ENCODE measurements at regions not wholly inside any gene's neighbourhood (a gene's known extent, or its start where the extent isn't known, plus 50 kb on each side); places are given as distances from the start of the nearest gene placed in this dataset.
"Not testable (repeated sequence)": the region's sequence is repeated elsewhere in the genome, so short reads cannot be mapped to it uniquely, and the experiment has no call there.

DNA sequence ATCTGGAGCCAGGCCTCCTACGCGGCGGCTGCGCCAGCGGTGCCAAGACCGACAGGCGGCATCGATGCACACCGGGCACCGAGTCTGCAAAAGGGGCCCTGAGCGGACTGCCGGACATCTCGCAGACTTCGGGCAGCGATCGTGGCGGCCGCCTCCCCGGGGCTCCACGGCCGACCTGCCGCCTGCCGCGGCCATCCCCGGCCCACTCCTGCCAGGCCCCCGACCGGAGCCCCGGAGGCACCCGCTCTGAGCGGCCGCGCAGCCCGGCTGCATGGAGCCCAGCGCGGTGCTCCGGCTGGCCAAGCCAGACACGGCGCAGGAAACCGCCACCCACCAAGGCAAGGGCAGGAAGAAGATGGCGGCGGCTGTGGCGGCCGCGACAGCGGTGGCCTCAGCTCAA lies 154.2 kb upstream of the KCTD7 start:
- no peaks in the 10 kb centered on the region for H3K9me3 ChIP-seq
- 90 to 98% methylated on average over 9 to 20 of the region's 45 CpGs for WGBS, 2 donors
- TF ChIP-seq, protein P1, sequence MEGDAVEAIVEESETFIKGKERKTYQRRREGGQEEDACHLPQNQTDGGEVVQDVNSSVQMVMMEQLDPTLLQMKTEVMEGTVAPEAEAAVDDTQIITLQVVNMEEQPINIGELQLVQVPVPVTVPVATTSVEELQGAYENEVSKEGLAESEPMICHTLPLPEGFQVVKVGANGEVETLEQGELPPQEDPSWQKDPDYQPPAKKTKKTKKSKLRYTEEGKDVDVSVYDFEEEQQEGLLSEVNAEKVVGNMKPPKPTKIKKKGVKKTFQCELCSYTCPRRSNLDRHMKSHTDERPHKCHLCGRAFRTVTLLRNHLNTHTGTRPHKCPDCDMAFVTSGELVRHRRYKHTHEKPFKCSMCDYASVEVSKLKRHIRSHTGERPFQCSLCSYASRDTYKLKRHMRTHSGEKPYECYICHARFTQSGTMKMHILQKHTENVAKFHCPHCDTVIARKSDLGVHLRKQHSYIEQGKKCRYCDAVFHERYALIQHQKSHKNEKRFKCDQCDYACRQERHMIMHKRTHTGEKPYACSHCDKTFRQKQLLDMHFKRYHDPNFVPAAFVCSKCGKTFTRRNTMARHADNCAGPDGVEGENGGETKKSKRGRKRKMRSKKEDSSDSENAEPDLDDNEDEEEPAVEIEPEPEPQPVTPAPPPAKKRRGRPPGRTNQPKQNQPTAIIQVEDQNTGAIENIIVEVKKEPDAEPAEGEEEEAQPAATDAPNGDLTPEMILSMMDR (IDR thresholded peaks at IDR 0.05) = no peak
- TF ChIP-seq POLR2A (IDR thresholded peaks at IDR 0.05) = no peak
- intact Hi-C loops (cut with DNase I) = no loop called here
- H3K4me1 ChIP-seq = no peaks in the 10 kb centered on the region
- H3K27me3 ChIP-seq = no peaks in the 10 kb centered on the region
- H3K36me3 ChIP-seq = peaks cover 0 to 60% (median 8%) of the 10 kb centered on the region in 3 donors
- H3K27ac ChIP-seq = no peak overlapping the region
- H3K4me3 ChIP-seq = no peak overlapping the region
- no peak for DNase-seq

DNA sequence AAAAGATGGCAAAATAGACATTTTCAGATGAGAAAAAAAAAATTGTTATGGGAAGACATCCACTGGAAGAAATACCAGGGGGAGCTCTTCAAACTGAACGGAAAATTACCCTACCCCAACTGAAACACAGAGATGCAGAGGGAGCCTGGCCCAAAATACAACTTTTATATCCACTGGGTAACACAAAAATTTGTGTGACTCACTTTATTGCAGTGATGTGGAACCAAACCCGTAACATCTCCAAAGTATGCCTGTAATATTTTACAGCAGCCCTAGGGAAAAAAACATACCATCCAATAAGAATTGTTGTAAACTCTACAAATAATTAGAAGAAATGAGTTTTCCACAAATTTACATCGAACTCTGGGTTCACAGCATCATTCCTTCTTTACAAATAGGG lies 152.6 kb upstream of the KCTD7 start:
- H3K4me3 ChIP-seq; H3K27ac ChIP-seq; H3K4me1 ChIP-seq; H3K27me3 ChIP-seq; DNase-seq; intact Hi-C loops (cut with DNase I); H3K9me3 ChIP-seq: not testable (repeated sequence)
- 78 to 87% methylated on average over 3 of the region's 3 CpGs for whole genome bisulfite sequencing, 2 donors
- peaks cover 0 to 74% (median 8%) of the 10 kb centered on the region in 3 donors for H3K36me3 ChIP-seq

DNA sequence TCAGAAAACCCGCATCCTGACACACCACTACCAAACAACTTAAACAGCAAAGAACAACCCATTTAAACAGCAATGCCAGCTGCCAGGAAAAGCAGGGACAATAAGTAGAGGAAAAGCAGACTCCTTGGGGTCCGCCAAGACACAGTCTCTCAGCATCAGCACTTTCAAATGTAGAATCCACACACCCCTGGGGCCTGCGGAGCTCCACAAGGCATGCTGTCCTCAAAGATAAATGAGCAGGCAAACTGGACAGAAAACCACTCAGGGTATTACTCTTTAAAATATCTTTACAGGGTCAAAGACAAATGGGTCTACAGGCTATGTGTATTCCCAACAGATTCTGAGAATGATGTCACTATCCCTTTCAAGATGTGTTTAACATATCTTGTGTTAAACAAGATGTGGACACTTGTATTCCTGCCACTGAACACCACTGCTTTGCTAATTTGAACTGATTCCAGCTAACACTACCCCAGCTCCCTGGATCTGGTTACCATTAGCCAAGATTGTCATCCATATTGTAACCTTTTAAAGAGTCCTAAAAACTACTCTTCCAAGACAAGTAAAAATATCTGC lies 150.8 kb upstream of the KCTD7 start:
- peaks cover 0 to 85% (median 8%) of the 10 kb centered on the region in 3 donors for H3K36me3 ChIP-seq
- H3K4me1 ChIP-seq; DNase-seq; H3K9me3 ChIP-seq; intact Hi-C loops (cut with DNase I); H3K27me3 ChIP-seq; H3K27ac ChIP-seq; H3K4me3 ChIP-seq: not testable (repeated sequence)
- 85 to 94% methylated on average over 3 of the region's 3 CpGs for WGBS, 2 donors

DNA sequence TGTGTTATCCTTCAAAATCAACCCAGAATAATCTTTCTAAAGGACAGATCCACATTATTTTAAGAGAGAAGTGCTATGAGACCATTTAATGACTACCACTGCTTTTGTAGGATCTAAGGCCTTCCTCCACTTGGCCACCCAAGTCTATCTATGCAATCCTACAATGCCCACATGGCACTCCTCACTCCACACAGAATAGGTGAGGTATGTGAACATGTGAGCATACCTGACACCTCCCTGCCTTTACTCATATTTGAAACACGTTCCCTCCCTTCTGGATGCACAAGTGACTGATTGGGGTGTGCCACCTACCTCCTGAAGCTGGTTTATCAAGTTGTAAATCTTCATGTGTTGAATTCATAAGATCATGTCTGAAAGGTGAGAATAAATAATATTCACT lies 147.5 kb upstream of the KCTD7 start:
- H3K27me3 ChIP-seq; H3K4me3 ChIP-seq; intact Hi-C loops (cut with DNase I); H3K4me1 ChIP-seq; DNase-seq; H3K9me3 ChIP-seq: not testable (repeated sequence)
- 73 to 80% methylated on average over 1 of the region's 1 CpG for WGBS, 2 donors
- H3K36me3 ChIP-seq = peaks cover 0 to 76% (median 8%) of the 10 kb centered on the region in 3 donors
- peak overlapping the region in 3 of 4 donors; percentile 52 to 82 (median 67) for H3K27ac ChIP-seq

DNA sequence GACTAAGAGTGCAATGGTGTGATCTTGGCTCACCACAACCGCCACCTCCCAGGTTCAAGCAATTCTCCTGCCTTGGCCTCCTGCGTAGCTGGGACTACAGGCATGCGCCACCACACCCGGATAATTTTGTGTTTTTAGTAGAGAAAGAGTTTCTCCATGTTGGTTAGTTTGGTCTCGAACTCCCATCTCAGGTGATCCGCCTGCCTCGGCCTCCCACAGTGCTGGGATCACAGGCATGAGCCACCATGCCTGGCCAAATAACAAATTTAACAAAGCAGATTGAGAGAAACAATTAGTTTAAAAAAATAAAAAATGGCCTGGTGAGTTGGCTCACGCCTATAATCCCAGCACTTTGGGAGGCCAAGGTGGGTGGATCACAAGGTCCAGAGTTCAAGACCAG lies 139.6 kb upstream of the KCTD7 start:
- H3K27ac ChIP-seq; intact Hi-C loops (cut with DNase I); H3K9me3 ChIP-seq; DNase-seq; H3K27me3 ChIP-seq; H3K4me3 ChIP-seq: not testable (repeated sequence)
- WGBS, 2 donors = 94 to 96% methylated on average over 8 of the region's 8 CpGs
- peaks cover 4 to 16% (median 7%) of the 10 kb centered on the region in 3 donors for H3K4me1 ChIP-seq
- peaks cover 0 to 18% (median 0%) of the 10 kb centered on the region in 3 donors for H3K36me3 ChIP-seq

DNA sequence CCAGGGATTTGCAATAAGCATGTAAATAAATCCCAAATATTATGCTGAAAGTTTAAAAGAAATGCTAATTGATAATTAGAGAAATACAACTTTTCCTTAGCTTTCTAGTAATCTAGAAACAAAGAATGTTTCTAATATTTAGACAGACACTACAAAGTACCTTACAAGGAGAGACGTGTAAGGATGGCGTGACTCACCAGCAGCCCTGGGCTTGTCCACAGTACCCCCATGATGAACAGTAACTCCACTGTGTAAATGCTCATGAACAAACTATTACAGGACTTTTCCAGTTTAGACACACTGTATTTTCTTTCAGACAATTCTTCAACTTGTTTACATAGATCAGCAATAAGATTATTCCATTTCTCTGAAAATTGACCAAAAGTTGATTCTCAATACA lies 138.9 kb upstream of the KCTD7 start:
- H3K9me3 ChIP-seq; H3K4me3 ChIP-seq; intact Hi-C loops (cut with DNase I); H3K27me3 ChIP-seq; H3K27ac ChIP-seq; DNase-seq: not testable (repeated sequence)
- whole genome bisulfite sequencing, 2 donors = 20 to 45% methylated on average over 2 of the region's 2 CpGs
- Histone ChIP-seq H3K4me1 (peaks cover 7 to 22% (median 9%) of the 10 kb centered on the region in 3 donors), H3K36me3 (peaks cover 0 to 18% (median 0%) of the 10 kb centered on the region in 3 donors)

DNA sequence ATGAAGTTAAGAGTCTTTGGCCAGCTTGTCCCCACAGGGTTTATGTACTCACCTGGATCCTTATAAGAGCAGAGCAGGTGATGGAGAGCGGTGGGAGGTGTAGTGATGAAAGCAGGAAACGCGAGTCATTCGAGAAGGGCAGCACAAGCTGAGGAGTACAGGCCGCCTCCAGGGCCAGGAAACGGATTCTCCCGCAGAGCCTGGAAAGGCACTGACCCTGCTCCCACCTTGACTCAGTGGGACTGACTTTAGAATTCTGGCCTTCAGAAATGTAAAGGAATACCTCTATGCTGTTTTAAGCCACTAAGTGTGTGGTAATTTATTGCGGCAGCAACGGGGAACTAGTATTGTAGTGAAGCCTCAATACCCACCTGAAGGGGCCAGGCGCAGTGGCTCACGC lies 137.7 kb upstream of the KCTD7 start:
- H3K9me3 ChIP-seq; H3K36me3 ChIP-seq; H3K4me3 ChIP-seq; H3K27ac ChIP-seq; intact Hi-C loops (cut with DNase I); H3K27me3 ChIP-seq; DNase-seq: not testable (repeated sequence)
- peaks cover 7 to 24% (median 9%) of the 10 kb centered on the region in 3 donors for H3K4me1 ChIP-seq
- 73 to 80% methylated on average over 8 to 10 of the region's 11 CpGs for whole genome bisulfite sequencing, 2 donors

DNA sequence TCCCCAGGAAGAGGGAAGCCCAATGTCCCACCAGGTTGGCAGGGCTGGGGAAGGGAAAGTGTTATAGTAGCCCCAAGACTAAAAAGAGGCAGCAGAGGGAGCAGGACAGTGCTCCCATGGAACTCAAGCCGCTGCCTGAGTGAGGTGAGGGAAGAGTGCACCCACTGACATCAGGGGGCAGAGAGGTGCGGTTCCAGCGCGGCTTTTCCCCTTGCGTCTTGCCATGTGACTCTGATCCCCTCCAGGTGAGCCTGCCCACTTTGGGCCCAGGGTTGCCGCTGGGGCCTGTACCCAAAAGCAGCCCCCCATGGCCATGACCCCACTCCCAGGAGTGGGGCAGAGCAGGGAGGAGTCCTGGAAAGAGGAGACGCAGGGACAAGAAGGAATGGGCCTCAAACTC lies 136.3 kb upstream of the KCTD7 start:
- H3K4me3 ChIP-seq = peak overlapping the region in 3 of 4 donors; percentile 81 to 96 (median 89)
- H3K36me3 ChIP-seq; H3K9me3 ChIP-seq; H3K27me3 ChIP-seq; intact Hi-C loops (cut with DNase I); DNase-seq: not testable (repeated sequence)
- 87 to 96% methylated on average over 4 to 5 of the region's 7 CpGs for WGBS, 2 donors
- H3K27ac ChIP-seq = peak overlapping the region; percentile 26 to 97 (median 95)
- peaks cover 7 to 24% (median 9%) of the 10 kb centered on the region in 3 donors for H3K4me1 ChIP-seq
